Smooth muscle cell of the brain vasculature (primary cell): ENCODE measurements at regions not wholly inside any gene's neighbourhood (a gene's known extent, or its start where the extent isn't known, plus 50 kb on each side); places are given as distances from the start of the nearest gene placed in this dataset.

Source experiments
- DNase-seq: peaks from one replicate; pipeline ENCODE4 v3.0.0-alpha.2; 2012; ENCODE audit warnings: low read depth, low spot score

- DNase-seq = no peak
Measured at GRCh38 chr1:88216441-88216840, 467.6 kb upstream of the PKN2 start.

GRCh38 chr1:88217386-88217785 is 466.7 kb upstream of the PKN2 start:
- DNase-seq = no peak

- DNase-seq = no peak
Measured at GRCh38 chr1:88219521-88219920, 464.6 kb upstream of the PKN2 start.

GRCh38 chr1:88221411-88221810 is 462.7 kb upstream of the PKN2 start:
- DNase-seq = no peak

GRCh38 chr1:88224906-88225305 is 459.2 kb upstream of the PKN2 start:
- DNase-seq = no peak

- DNase-seq = no peak
Measured at GRCh38 chr1:88228114-88228513, 456.0 kb upstream of the PKN2 start.

GRCh38 chr1:88230126-88230525 is 453.9 kb upstream of the PKN2 start:
- DNase-seq = no peak

- no peak for DNase-seq
Measured at GRCh38 chr1:88237058-88237457, 447.0 kb upstream of the PKN2 start.

- no peak for DNase-seq
Measured at GRCh38 chr1:88239205-88239604, 444.9 kb upstream of the PKN2 start.

- DNase-seq = no peak
Measured at GRCh38 chr1:88247666-88248065, 436.4 kb upstream of the PKN2 start.

- DNase-seq = no peak
Measured at GRCh38 chr1:88250915-88251314, 433.2 kb upstream of the PKN2 start.

GRCh38 chr1:88252745-88253144 is 431.3 kb upstream of the PKN2 start:
- no peak for DNase-seq

GRCh38 chr1:88265606-88266005 is 418.5 kb upstream of the PKN2 start:
- DNase-seq = no peak

GRCh38 chr1:88266051-88266450 is 418.0 kb upstream of the PKN2 start:
- DNase-seq = no peak

GRCh38 chr1:88272216-88272615 is 411.9 kb upstream of the PKN2 start:
- DNase-seq = no peak

GRCh38 chr1:88274431-88274830 is 409.6 kb upstream of the PKN2 start:
- DNase-seq = no peak

GRCh38 chr1:88275259-88275862 is 408.7 kb upstream of the PKN2 start:
- DNase-seq = no peak

- DNase-seq = no peak
Measured at GRCh38 chr1:88276163-88276562, 407.9 kb upstream of the PKN2 start.

- no peak for DNase-seq
Measured at GRCh38 chr1:88284066-88284465, 400.0 kb upstream of the PKN2 start.

- no peak for DNase-seq
Measured at GRCh38 chr1:88284666-88285366, 399.3 kb upstream of the PKN2 start.

GRCh38 chr1:88286716-88287115 is 397.4 kb upstream of the PKN2 start:
- DNase-seq = no peak

GRCh38 chr1:88288571-88288970 is 395.5 kb upstream of the PKN2 start:
- DNase-seq = no peak

- DNase-seq = no peak
Measured at GRCh38 chr1:88289401-88290102, 394.5 kb upstream of the PKN2 start.
